IMR-90 (cell line): ENCODE measurements at regions not wholly inside any gene's neighbourhood (a gene's known extent, or its start where the extent isn't known, plus 50 kb on each side); places are given as distances from the start of the nearest gene placed in this dataset.

Source experiments
- ATAC-seq: fragments of 200-7000 bp; cut with Tn5 transposase; 2 replicates; pipeline ENCODE4 v1.9.1; 2020; ENCODE audit warnings: low read depth, mild to moderate bottlenecking, moderate library complexity
- BruUV-seq: library from RNA; stranded (reverse); fragments of 400-500 nt; replicated peaks from 2 replicates; lab custom pipeline; 2021; lab: Mats Ljungman, UMichigan
- CTCF ChIA-PET: fragments of 300-600 bp; formaldehyde crosslinking; extraction: SDS; loops from one replicate; lab custom pipeline; 2021; ENCODE audit warnings: antibody characterized with exemption; lab: Yijun Ruan, JAX
- POLR2A ChIA-PET: fragments of 300-600 bp; sonication (Branson Sonifier 250); formaldehyde crosslinking; loops from one replicate; lab custom pipeline; 2022; ENCODE audit warnings: antibody characterized with exemption; ENCODE audit not compliant: unreplicated experiment; lab: Charles Lee
- DNase-seq: peaks from one replicate; pipeline ENCODE4 v3.0.0; 2013
- H2AFZ ChIP-seq: replicated peaks from 2 replicates; pipeline ENCODE3; 2013; ENCODE audit warnings: low read length, mild to moderate bottlenecking; ENCODE audit not compliant: poor library complexity
- H2AK5ac ChIP-seq: 2 replicates; pipeline ENCODE4 v1.6.1; 2013; ENCODE audit warnings: low read depth, low read length, inconsistent platforms
- H2AK9ac ChIP-seq: replicated peaks from 2 replicates; pipeline ENCODE3; 2013; ENCODE audit warnings: mild to moderate bottlenecking, low read depth, low read length, moderate library complexity; ENCODE audit not compliant: poor library complexity
- H2BK120ac ChIP-seq: 2 replicates; pipeline ENCODE4 v1.6.1; 2013; ENCODE audit warnings: low read depth, low read length, inconsistent platforms
- H2BK15ac ChIP-seq: 3 replicates; pipeline ENCODE4 v1.6.1; 2013; ENCODE audit warnings: low read depth, low read length, inconsistent platforms
- H2BK20ac ChIP-seq: 2 replicates; pipeline ENCODE4 v1.6.1; 2013; ENCODE audit warnings: low read depth, mild to moderate bottlenecking, inconsistent platforms, low read length, moderate library complexity
- H2BK5ac ChIP-seq: 2 replicates; pipeline ENCODE4 v1.6.1; 2013; ENCODE audit warnings: mild to moderate bottlenecking, low read depth, low read length, inconsistent platforms; ENCODE audit not compliant: poor library complexity, severe bottlenecking
- H3K14ac ChIP-seq: replicated peaks from 2 replicates; pipeline ENCODE4 v1.6.1; 2013; ENCODE audit warnings: low read depth, low read length, inconsistent platforms
- H3K18ac ChIP-seq: 2 replicates; pipeline ENCODE4 v1.6.1; 2013; ENCODE audit warnings: low read depth, low read length, control low read depth
- H3K23ac ChIP-seq: 2 replicates; pipeline ENCODE4 v1.6.1; 2013; ENCODE audit warnings: low read depth, low read length, inconsistent platforms
- H3K27ac ChIP-seq: 2 replicates; pipeline ENCODE4 v1.5.1; 2013; ENCODE audit warnings: mild to moderate bottlenecking, control low read depth, low read length; ENCODE audit not compliant: insufficient read depth
- H3K27me3 ChIP-seq: 2 replicates; pipeline ENCODE4 v1.6.1; 2013; ENCODE audit warnings: low read length; ENCODE audit not compliant: control insufficient read depth, insufficient read depth
- H3K36me3 ChIP-seq: 2 replicates; pipeline ENCODE4 v1.6.1; 2013; ENCODE audit warnings: low read length, mixed read lengths; ENCODE audit not compliant: control insufficient read depth, insufficient read depth
- H3K4ac ChIP-seq: 2 replicates; pipeline ENCODE4 v1.6.1; 2013; ENCODE audit warnings: low read depth, low read length, inconsistent platforms
- H3K4me1 ChIP-seq: 2 replicates; pipeline ENCODE4 v1.6.1; 2013; ENCODE audit warnings: low read length, mixed read lengths; ENCODE audit not compliant: control insufficient read depth, insufficient read depth
- H3K4me2 ChIP-seq: 2 replicates; pipeline ENCODE4 v1.6.1; 2013; ENCODE audit warnings: low read depth, mild to moderate bottlenecking, control low read depth, low read length, moderate library complexity
- H3K4me3 ChIP-seq: 2 replicates; pipeline ENCODE4 v1.5.1; 2013; ENCODE audit warnings: low read depth, mild to moderate bottlenecking, control low read depth, low read length, moderate library complexity; ENCODE audit not compliant: insufficient read depth
- H3K56ac ChIP-seq: 2 replicates; pipeline ENCODE4 v1.6.1; 2013; ENCODE audit warnings: low read length, inconsistent platforms; ENCODE audit not compliant: insufficient read depth; ENCODE audit errors: extremely low read depth
- H3K79me1 ChIP-seq, 2 experiments: 2 replicates each; pipeline ENCODE4 v1.6.1; 2013; ENCODE audit warnings: low read length in 2 of 2, inconsistent platforms in 1 of 2, low read depth in 1 of 2
- H3K9ac ChIP-seq: 2 replicates; pipeline ENCODE4 v1.6.1; 2013; ENCODE audit warnings: low read depth, low read length, control low read depth
- H3K9me1 ChIP-seq: 2 replicates; pipeline ENCODE4 v1.6.1; 2013; ENCODE audit warnings: low read length, inconsistent platforms; ENCODE audit not compliant: insufficient read depth
- H3K9me3 ChIP-seq: 2 replicates; pipeline ENCODE4 v1.6.1; 2013; ENCODE audit warnings: low read length; ENCODE audit not compliant: control insufficient read depth, insufficient read depth
- H4K20me1 ChIP-seq: 2 replicates; pipeline ENCODE4 v1.6.1; 2013; ENCODE audit warnings: low read length, inconsistent platforms; ENCODE audit not compliant: insufficient read depth
- H4K5ac ChIP-seq: 2 replicates; pipeline ENCODE4 v1.6.1; 2013; ENCODE audit warnings: mild to moderate bottlenecking, low read depth, low read length, control low read depth
- H4K8ac ChIP-seq, 2 experiments: 2 replicates each; pipeline ENCODE4 v1.6.1; 2013; ENCODE audit warnings: low read depth in 2 of 2, low read length in 2 of 2, control low read depth in 1 of 2, inconsistent platforms in 1 of 2
- H4K91ac ChIP-seq: 2 replicates; pipeline ENCODE4 v1.6.1; 2013; ENCODE audit warnings: low read depth, low read length, inconsistent platforms; ENCODE audit not compliant: insufficient read depth
- BHLHE40 ChIP-seq: fragments of 150-350 bp; IDR thresholded peaks from 2 replicates; pipeline ENCODE4 v1.6.1; 2016; ENCODE audit warnings: mild to moderate bottlenecking, low read depth, low read length
- CEBPB ChIP-seq: IDR thresholded peaks from 2 replicates; pipeline ENCODE4 v1.6.1; 2012; ENCODE audit warnings: low read depth, low read length, improper control_type of control experiment
- CHD1 ChIP-seq: IDR thresholded peaks from 2 replicates; pipeline ENCODE4 v1.6.1; 2012; ENCODE audit warnings: low read depth, low read length, improper control_type of control experiment
- FOS ChIP-seq: fragments of 150-350 bp; IDR thresholded peaks from 2 replicates; pipeline ENCODE4 v1.6.1; 2016; ENCODE audit warnings: low read depth, low read length
- MAFK ChIP-seq: IDR thresholded peaks from 2 replicates; pipeline ENCODE4 v1.6.1; 2012; ENCODE audit warnings: low read depth, low read length, improper control_type of control experiment
- MAZ ChIP-seq: IDR thresholded peaks from 2 replicates; pipeline ENCODE4 v1.6.1; 2012; ENCODE audit warnings: low read depth, mild to moderate bottlenecking, low read length, improper control_type of control experiment, moderate library complexity, borderline replicate concordance
- MXI1 ChIP-seq: IDR thresholded peaks from 2 replicates; pipeline ENCODE4 v1.6.1; 2012; ENCODE audit warnings: low read depth, mild to moderate bottlenecking, low read length, moderate library complexity, borderline replicate concordance
- NFE2L2 ChIP-seq: fragments of 150-350 bp; IDR thresholded peaks from 2 replicates; pipeline ENCODE4 v1.6.1; 2016; ENCODE audit warnings: low read depth, mild to moderate bottlenecking, low read length
- POLR2A ChIP-seq: IDR thresholded peaks from 2 replicates; pipeline ENCODE4 v1.6.1; 2012; ENCODE audit warnings: mild to moderate bottlenecking, low read depth, low read length
- RAD21 ChIP-seq: IDR thresholded peaks from 2 replicates; pipeline ENCODE4 v1.6.1; 2012; ENCODE audit warnings: low read length, improper control_type of control experiment
- RCOR1 ChIP-seq: IDR thresholded peaks from 2 replicates; pipeline ENCODE4 v1.6.1; 2012; ENCODE audit warnings: mild to moderate bottlenecking, low read length, improper control_type of control experiment; ENCODE audit not compliant: insufficient replicate concordance
- RFX5 ChIP-seq: IDR thresholded peaks from 2 replicates; pipeline ENCODE4 v1.8.0; 2012; ENCODE audit warnings: low read depth, mild to moderate bottlenecking, low read length, moderate library complexity
- SMC3 ChIP-seq: fragments of 150-350 bp; IDR thresholded peaks from 2 replicates; pipeline ENCODE4 v1.6.1; 2016; ENCODE audit warnings: low read depth, mild to moderate bottlenecking, antibody characterized with exemption, low read length, moderate library complexity
- USF2 ChIP-seq: fragments of 150-350 bp; IDR thresholded peaks from 2 replicates; pipeline ENCODE4 v1.6.1; 2017; ENCODE audit warnings: mild to moderate bottlenecking, antibody characterized with exemption, low read length, low read depth
- WGBS, 2 experiments: methylation state at CpG; one replicate each; pipeline versions ENCODE4 v1.1.5 to v1.1.7; 2013; ENCODE audit warnings: missing lambda C conversion rate in 2 of 2; ENCODE audit not compliant: insufficient read length in 1 of 2; ENCODE audit errors: extremely low coverage in 2 of 2; 5-methylcytosine and 5-hydroxymethylcytosine counted together
- dilution Hi-C: fragments of 300-500 bp; cut with HindIII; formaldehyde crosslinking; loops from one replicate; pipeline ENCODE4 v1.14.3; 2018; ENCODE audit warnings: low sequenced_read_pairs; ENCODE audit not compliant: unreplicated experiment
- in situ Hi-C: fragments of 300-500 bp; cut with MboI; formaldehyde crosslinking; loops from 3 replicates; pipeline ENCODE4 v1.14.3; 2019; ENCODE audit warnings: low sequenced_read_pairs, inconsistent platforms, mixed read lengths
- intact Hi-C: fragments of 100-400 bp; cut with micrococcal nuclease; formaldehyde crosslinking; loops from 2 replicates; pipeline ENCODE4 v1.10.0; 2022
- TF ChIP-seq, protein P1 (sequence below): fragments of 150-350 bp; IDR thresholded peaks from 2 replicates; pipeline ENCODE4 v1.6.1; 2016; ENCODE audit warnings: low read depth, mild to moderate bottlenecking, low read length, moderate library complexity, borderline replicate concordance
- TF ChIP-seq, protein P2 (sequence below): conservative IDR thresholded peaks from 2 replicates; pipeline ENCODE4 v1.5.1; 2012; ENCODE audit warnings: mild to moderate bottlenecking, low read depth, low read length, improper control_type of control experiment

- H3K27me3 ChIP-seq: no peaks in the 10 kb centered on the region
- no peak overlapping the region for H3K4me3 ChIP-seq
- H3K4me2 ChIP-seq: no peak overlapping the region
- no peak overlapping the region for H3K27ac ChIP-seq
- dilution Hi-C loops: no loop called here
- in situ Hi-C loops: no loop called here
- no peak overlapping the region for H3K18ac ChIP-seq
- CTCF ChIA-PET: no interaction called here
- no peaks in the 10 kb centered on the region for H3K4me1 ChIP-seq
- TF ChIP-seq SMC3: no peak
- TF ChIP-seq MAZ: no peak
- no peak for TF ChIP-seq USF2
- TF ChIP-seq, protein P1, sequence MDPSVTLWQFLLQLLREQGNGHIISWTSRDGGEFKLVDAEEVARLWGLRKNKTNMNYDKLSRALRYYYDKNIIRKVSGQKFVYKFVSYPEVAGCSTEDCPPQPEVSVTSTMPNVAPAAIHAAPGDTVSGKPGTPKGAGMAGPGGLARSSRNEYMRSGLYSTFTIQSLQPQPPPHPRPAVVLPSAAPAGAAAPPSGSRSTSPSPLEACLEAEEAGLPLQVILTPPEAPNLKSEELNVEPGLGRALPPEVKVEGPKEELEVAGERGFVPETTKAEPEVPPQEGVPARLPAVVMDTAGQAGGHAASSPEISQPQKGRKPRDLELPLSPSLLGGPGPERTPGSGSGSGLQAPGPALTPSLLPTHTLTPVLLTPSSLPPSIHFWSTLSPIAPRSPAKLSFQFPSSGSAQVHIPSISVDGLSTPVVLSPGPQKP: no peak
- no peak for TF ChIP-seq RCOR1
- no peak for TF ChIP-seq NFE2L2
- no peak for TF ChIP-seq POLR2A
- no peak for TF ChIP-seq RAD21
- TF ChIP-seq MAFK: no peak
- TF ChIP-seq BHLHE40: no peak
- TF ChIP-seq RFX5: no peak
- TF ChIP-seq, protein P2, sequence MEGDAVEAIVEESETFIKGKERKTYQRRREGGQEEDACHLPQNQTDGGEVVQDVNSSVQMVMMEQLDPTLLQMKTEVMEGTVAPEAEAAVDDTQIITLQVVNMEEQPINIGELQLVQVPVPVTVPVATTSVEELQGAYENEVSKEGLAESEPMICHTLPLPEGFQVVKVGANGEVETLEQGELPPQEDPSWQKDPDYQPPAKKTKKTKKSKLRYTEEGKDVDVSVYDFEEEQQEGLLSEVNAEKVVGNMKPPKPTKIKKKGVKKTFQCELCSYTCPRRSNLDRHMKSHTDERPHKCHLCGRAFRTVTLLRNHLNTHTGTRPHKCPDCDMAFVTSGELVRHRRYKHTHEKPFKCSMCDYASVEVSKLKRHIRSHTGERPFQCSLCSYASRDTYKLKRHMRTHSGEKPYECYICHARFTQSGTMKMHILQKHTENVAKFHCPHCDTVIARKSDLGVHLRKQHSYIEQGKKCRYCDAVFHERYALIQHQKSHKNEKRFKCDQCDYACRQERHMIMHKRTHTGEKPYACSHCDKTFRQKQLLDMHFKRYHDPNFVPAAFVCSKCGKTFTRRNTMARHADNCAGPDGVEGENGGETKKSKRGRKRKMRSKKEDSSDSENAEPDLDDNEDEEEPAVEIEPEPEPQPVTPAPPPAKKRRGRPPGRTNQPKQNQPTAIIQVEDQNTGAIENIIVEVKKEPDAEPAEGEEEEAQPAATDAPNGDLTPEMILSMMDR: no peak
- no peak for TF ChIP-seq CHD1
- no peak for TF ChIP-seq MXI1
- TF ChIP-seq FOS: no peak
- no peak for TF ChIP-seq CEBPB
- H4K5ac ChIP-seq: no peak overlapping the region
- H4K20me1 ChIP-seq: no peaks in the 10 kb centered on the region
- no peaks in the 10 kb centered on the region for H3K79me1 ChIP-seq
- no peak overlapping the region for H2AK5ac ChIP-seq
- no CpG with 5 or more reads among the region's 3 CpGs for WGBS, 2 experiments
- POLR2A ChIA-PET: no interaction called here
- H3K9me1 ChIP-seq: no peaks in the 10 kb centered on the region
- no peak overlapping the region for H2BK20ac ChIP-seq
- no peak overlapping the region for H3K56ac ChIP-seq
- no peak overlapping the region for H4K91ac ChIP-seq
- BruUV-seq: no TSS peak
- H2BK120ac ChIP-seq: no peak overlapping the region
- no peak overlapping the region for H3K9ac ChIP-seq
- no peaks in the 10 kb centered on the region for H3K9me3 ChIP-seq
- no peak overlapping the region for H3K23ac ChIP-seq
- no peak overlapping the region for H3K4ac ChIP-seq
- no peak overlapping the region for H2AK9ac ChIP-seq
- ATAC-seq (no peak), DNase-seq (no peak)
- H4K8ac ChIP-seq: no peak overlapping the region
- intact Hi-C loops: no loop called here
- no peak overlapping the region for H3K14ac ChIP-seq
- no peak overlapping the region for H2BK15ac ChIP-seq
- no peak overlapping the region for H2AFZ ChIP-seq
- no peak overlapping the region for H2BK5ac ChIP-seq
- H3K36me3 ChIP-seq: no peaks in the 10 kb centered on the region
Observed at GRCh38 chr2:76082509-76082908, 371.8 kb upstream of the GCFC2 start.
